ENCODE measurements at regions not wholly inside any gene's neighbourhood (a gene's known extent, or its start where the extent isn't known, plus 50 kb on each side); places are given as distances from the start of the nearest gene placed in this dataset.

DNA sequence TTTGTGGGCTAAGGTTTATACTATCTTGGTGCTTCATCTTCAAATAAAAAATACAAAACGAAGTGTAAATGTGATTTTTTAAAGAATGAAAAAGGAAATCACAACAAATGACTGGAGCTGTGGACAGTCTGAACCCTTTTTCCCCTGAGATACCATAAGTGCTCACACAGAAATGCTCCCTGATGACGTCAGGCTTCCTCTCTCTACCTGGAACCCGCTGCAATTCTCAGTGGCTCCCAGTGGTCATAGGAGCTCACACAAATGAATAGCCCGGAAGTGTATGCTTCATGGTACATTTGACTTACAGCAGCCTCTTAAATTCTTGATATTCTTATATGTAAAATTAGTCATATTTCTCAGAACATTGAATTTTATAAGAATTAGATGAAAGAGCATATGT lies 249.7 kb upstream of the GYPC start:
- DNase-seq (ENCODE audit: low spot score), result no peak

DNA sequence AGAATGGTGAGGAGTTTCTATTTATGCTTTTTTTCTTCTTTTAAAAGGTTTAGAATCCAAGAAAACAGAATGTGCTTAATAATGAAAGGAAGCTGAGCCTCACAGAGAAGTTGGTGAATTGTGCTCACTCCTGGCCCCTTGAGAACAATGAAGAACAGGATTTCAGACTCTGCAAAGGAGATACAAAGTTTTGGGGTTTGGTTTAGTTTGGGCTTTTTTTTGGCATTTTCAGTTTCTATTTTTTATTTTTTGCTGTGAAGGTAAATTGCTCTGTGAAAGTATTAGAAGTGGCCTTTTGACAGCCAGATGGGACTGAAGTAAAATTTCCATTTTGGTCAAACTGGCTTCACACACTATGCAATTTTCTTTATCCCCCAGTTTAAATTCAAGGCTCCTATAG lies 247.3 kb upstream of the GYPC start:
- DNase-seq (ENCODE audit: low spot score), result no peak

- no peak for DNase-seq (ENCODE audit: low spot score)
Measured at GRCh38 chr2:126409850-126410249, 246.1 kb upstream of the GYPC start.

GRCh38 chr2:126413079-126413478 lies 242.9 kb upstream of the GYPC start:
- DNase-seq (ENCODE audit: low spot score), result no peak

- no peak for DNase-seq (ENCODE audit: low spot score)
Measured at GRCh38 chr2:126419403-126419802, 236.6 kb upstream of the GYPC start.

DNA sequence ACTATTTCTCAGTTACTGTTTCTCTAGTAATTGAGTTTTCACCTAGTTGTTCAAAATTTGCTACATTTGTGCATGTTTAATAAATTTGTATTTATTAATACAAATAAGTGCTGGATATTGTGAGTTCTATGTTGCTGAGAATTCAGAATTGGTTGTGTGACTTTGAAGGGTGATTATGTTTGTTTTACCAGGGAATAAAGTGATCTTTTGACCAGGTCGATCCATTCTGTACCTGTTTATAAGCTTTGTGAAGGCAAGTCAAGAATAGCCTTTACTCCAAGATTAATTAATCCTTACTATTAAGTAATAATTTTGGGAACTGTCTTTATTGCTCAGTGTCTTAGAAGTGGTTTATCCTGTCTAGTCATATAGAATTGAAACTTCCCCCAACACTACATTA lies 230.0 kb upstream of the GYPC start:
- no peak for DNase-seq (ENCODE audit: low spot score)

DNA sequence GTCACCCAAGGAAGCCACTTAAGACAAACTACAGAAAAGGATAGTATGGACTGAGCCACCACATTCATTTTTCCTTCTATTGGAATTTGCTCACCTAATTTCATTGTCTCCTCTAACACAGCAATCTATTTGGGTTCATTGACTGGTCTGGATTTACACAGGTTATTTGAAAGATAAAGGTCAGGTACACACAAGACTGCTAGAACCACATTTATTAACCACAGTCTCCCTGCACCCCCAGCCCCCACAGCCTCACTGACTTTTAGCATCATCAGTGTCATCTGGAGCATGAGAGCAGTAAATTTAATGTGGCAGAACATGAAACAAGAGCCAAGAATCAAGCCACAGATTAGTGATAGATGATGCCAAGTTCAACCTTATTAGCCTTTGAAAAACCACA lies 226.9 kb upstream of the GYPC start:
- no peak for DNase-seq (ENCODE audit: low spot score)

DNA sequence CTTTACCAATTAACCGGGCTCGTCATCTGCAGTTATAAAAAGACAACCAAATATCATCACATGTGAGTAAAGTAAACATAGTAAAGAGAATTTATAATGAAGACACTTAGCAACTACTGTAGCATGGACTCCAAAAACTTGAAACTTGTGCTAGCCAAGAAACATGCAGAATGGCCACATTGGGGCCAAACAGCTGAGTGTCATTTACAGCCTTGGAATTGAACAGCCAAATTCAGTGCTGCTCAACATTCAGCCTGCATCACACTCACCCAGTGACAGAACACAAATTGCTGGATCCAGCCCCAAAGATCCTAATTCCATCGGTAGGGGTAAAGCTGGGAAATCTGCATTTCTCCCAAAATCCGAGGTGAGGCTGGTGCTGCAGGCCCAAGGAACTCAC lies 224.8 kb upstream of the GYPC start:
- no peak for DNase-seq (ENCODE audit: low spot score)

DNA sequence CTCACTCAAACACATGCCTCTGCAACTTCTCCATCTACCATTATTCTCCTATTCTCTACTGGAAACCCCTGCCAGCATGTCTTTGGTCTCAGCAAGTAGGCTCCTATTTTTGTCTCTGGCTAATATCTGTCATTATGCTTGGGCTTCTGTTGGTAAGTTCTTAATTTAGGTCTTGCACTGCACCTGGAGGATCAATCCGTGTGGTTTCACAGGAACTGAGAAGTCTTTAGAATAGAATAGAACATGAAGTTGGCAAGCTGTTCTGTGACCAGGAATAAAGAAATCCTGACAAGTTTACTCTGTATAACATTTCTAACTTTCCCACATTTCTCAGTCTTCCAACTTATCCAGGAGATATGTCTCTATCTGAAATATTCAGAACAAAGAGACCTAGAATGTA lies 219.5 kb upstream of the GYPC start:
- DNase-seq (ENCODE audit: low spot score), result no peak

GRCh38 chr2:126437016-126437415 lies 218.9 kb upstream of the GYPC start:
- no peak for DNase-seq (ENCODE audit: low spot score)

GRCh38 chr2:126444512-126444911 lies 211.4 kb upstream of the GYPC start:
- DNase-seq (ENCODE audit: low spot score), result no peak

DNA sequence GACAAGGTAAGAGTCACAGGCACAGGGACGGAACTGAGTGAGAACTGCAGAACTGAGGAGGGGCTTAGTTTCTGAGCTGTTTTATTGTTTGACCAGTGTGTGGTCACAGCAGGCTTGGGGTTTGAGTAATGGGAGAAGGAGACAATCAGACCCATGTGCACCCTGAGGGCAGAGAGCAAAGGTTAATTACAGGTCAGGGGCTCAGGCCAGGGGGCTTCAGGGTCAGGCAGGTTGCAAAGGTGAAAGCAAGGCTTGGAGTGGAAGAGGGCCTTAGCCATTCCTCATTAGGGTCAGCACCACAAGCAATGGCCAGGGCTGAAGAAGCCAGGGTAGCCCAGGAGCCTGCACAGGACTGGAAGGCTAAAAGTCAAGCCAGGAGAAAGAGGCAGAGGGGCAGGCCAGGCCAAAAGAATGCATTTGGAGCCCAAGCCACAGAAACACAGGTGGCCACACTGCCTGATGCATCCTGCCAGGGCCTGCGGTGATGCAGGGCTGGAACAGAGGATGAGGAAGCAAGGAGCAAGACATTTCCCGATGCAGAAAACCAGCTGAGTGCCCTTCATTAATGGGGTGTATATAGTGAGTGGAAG lies 209.8 kb upstream of the GYPC start:
- no peak for DNase-seq (ENCODE audit: low spot score)

- no peak for DNase-seq (ENCODE audit: low spot score)
Measured at GRCh38 chr2:126448611-126449010, 207.3 kb upstream of the GYPC start.

DNA sequence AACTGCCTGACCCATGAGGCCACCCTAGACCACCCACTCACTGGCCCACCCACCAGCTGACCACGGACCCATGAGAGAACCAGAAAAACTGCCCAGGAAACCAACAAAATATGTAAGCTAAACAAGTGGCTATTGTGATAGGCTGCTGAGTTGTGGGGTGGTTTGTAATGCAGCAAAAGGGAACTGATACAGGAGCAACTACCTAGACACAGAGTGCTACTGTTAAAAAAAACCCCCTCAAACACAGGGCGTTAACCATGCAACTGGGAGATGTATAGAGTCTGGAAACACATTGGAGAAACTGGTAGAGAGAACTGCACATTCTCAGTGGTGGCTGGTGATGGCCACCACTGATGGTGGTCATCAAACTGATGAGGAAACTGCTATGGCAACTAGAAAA lies 206.3 kb upstream of the GYPC start:
- DNase-seq (ENCODE audit: low spot score), result no peak

DNA sequence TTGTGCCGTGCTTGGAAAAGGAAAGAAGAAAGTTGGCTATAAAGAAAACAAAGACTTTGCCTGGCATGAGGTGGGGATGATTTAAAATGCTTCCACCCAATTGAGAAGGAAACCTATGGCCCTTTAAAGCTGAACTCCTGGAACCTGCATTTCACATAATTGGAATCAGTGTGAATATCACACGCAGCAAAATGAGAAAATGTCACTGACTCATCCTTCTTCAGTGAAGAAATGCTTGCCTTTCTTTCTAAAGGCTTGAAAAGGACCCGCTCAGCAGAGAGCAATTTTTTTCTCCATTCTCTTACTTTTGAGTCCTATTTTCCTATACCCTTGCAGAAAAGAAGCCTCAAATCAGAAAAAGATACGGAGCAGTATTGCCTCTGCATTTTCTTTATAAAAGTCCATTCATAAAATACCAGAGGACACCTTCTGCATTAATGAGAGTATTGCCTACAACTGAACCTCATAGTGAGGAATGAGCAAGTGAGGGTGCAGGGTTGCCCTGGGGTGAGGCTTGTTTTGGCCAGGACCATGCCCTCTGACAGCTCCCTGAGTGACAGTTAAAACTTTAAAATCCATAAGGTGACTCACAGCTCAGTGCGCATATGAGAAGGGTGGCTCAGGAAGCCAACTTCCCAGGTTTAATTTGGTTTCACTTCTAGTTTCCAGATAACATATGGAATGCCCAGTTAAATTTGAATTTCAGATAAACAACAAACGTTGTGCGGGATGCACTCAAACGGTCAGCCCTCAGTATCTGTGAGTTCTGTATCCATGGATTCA lies 191.9 kb upstream of the GYPC start:
- no peak for DNase-seq (ENCODE audit: low spot score)

DNA sequence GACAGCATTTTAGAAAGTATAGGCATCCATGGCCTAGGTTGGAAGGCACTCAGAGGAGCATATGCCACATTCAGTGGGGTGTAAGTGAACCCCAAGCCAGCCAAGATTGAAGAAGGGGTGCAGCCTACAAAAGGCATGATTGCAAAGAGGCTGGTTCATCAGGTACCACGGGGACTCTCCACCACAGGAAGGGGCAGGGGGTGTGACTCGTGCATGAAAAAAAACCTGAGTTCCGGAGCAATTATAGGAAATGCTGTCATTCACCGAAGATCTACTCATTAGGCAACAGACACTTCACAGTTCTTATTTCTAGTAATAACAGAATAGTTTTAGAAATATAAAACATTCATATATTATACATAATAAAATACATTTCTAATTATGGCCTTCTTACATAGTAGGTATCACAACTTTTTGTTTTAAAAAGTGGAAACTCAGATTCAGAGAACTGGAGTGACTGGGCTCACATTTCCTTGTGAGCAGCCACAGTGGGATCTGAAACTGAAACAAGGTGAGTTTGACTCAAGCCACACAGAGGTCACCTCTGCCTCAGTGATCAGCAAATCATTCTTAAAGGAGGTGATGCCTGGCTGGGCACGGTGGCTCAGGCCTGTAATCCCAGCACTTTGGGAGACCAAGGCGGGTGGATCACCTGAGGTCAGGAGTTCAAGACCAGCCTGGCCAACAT lies 188.4 kb upstream of the GYPC start:
- DNase-seq (ENCODE audit: low spot score), result no peak

- DNase-seq (ENCODE audit: low spot score), result no peak
Measured at GRCh38 chr2:126475031-126475430, 180.9 kb upstream of the GYPC start.

DNA sequence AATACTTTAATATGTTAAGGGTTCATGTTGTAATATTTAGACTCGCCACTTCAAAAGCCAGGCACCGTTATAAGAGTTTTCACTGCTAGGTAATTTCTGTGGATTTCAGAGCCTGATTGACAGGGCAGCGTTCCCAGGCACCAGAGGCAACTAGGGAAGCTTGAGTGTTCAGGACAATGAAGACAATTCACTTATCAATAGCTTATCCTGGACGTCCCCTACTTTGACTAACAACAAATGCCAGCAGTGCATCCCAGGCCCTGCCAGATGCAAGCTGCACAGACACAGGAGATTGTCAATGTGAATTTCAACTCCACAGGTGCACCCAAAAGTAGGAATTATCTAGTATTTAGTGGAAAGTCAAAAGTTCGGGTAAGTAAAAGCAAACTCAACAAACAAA lies 179.3 kb upstream of the GYPC start:
- DNase-seq (ENCODE audit: low spot score), result no peak

DNA sequence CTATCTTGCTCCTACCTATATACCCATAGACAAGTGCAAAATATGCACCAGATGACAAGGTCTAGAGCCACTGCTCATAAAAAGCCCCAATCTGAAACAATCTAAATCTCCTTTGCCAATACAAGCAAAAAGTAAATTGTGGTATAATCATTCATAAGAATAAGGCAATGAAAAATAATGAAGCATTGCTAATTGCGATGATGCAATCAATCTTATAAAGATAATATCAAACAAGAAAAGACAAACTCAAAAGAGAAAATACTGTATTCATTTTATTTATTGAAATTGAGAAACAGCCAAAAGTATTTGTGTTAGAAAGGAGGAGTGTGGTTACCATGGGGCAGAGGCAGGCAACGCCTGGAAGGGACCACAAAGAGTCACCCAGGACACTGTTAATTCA lies 175.9 kb upstream of the GYPC start:
- DNase-seq (ENCODE audit: low spot score), result no peak

GRCh38 chr2:126482582-126483464 lies 173.1 kb upstream of the GYPC start:
- DNase-seq (ENCODE audit: low spot score), result no peak

DNA sequence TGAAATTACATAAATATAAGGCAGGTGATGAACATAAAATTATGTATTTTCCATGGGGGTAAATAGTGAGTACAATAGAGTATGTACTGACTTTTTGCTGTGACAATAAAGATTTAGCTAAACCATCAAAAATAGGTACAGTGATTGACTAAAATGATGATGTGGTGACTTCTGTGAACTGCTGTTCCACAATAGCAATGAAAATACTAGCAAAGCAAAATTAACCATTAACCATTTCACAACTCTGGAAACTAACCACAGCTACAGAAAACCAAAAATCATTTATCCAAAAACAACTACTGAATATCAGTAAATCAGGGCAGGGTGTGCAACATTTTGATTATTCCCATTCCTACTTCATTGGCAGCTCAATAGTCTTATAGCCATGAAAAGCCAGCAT lies 161.4 kb upstream of the GYPC start:
- DNase-seq (ENCODE audit: low spot score), result no peak

DNA sequence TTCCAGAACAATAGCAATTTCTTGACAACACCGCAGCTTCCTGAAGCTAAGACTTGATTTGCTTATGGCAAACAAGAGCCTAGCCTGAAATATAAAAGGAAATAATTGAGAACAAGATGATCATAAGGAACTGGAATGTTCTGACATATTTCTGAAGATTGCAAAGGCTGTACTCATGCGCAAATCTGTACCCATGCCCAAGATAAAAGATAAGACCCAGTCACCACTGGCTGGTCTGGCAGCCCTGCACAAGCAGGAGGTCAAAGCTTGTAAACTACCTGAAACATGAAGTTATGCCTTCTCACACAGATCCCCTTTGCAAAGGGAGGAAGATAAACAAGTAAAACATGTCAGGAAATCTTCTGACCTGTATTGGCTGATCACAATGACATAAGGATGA lies 160.8 kb upstream of the GYPC start:
- no peak for DNase-seq (ENCODE audit: low spot score)

- no peak for DNase-seq (ENCODE audit: low spot score)
Measured at GRCh38 chr2:126496493-126496892, 159.5 kb upstream of the GYPC start.

Data from HuH-7.5 (cell line).